A549 (cell line): ENCODE measurements at regions not wholly inside any gene's neighbourhood (a gene's known extent, or its start where the extent isn't known, plus 50 kb on each side); places are given as distances from the start of the nearest gene placed in this dataset.

Experiments used
- BCL3 ChIP-seq: fragments of >200 bp; sonication (Bioruptor Twin); formaldehyde crosslinking; IDR thresholded peaks from 3 replicates; pipeline ENCODE4 v1.6.1; 2016
- CEBPB ChIP-seq, 2 experiments: fragments of >200 bp in 1 of 2; sonication (Bioruptor Twin) in 1 of 2; formaldehyde crosslinking in 1 of 2; IDR thresholded peaks; 2 replicates each; pipeline ENCODE4 v1.6.1; 2012 to 2016
- KDM5A ChIP-seq: fragments of 200-600 bp; sonication (generic); IDR thresholded peaks from 2 replicates; pipeline ENCODE4 v1.6.1; 2016; ENCODE audit warnings: antibody characterized with exemption, mild to moderate bottlenecking
- MAFK ChIP-seq: fragments of 450-650 bp; IDR thresholded peaks from 2 replicates; pipeline ENCODE4 v1.6.1; 2014; ENCODE audit not compliant: partially characterized antibody
- MYC ChIP-seq: IDR thresholded peaks from 2 replicates; pipeline ENCODE4 v1.6.1; 2012; ENCODE audit warnings: mild to moderate bottlenecking, inconsistent platforms, low read length, improper control_type of control experiment, borderline replicate concordance
- TFCP2L1 ChIP-seq: fragments of 250-450 bp; sonication (Bioruptor Pico); IDR thresholded peaks from 2 replicates; pipeline ENCODE4 v1.5.0; 2021; ENCODE audit warnings: mild to moderate bottlenecking
- USF2 ChIP-seq: fragments of 450-650 bp; IDR thresholded peaks from 2 replicates; pipeline ENCODE4 v1.6.1; 2014; ENCODE audit warnings: antibody characterized with exemption
- TF ChIP-seq, protein P1 (sequence below): fragments of >200 bp; sonication (Bioruptor Twin); formaldehyde crosslinking; IDR thresholded peaks from 3 replicates; pipeline ENCODE4 v1.5.1; 2016

GRCh38 chr14:71590131-71590530 is 342.1 kb upstream of the RGS6 start:
- no peak for TF ChIP-seq MYC
- TF ChIP-seq, protein P1, sequence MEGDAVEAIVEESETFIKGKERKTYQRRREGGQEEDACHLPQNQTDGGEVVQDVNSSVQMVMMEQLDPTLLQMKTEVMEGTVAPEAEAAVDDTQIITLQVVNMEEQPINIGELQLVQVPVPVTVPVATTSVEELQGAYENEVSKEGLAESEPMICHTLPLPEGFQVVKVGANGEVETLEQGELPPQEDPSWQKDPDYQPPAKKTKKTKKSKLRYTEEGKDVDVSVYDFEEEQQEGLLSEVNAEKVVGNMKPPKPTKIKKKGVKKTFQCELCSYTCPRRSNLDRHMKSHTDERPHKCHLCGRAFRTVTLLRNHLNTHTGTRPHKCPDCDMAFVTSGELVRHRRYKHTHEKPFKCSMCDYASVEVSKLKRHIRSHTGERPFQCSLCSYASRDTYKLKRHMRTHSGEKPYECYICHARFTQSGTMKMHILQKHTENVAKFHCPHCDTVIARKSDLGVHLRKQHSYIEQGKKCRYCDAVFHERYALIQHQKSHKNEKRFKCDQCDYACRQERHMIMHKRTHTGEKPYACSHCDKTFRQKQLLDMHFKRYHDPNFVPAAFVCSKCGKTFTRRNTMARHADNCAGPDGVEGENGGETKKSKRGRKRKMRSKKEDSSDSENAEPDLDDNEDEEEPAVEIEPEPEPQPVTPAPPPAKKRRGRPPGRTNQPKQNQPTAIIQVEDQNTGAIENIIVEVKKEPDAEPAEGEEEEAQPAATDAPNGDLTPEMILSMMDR: no peak
- TF ChIP-seq KDM5A: no peak
- TF ChIP-seq CEBPB (IDR thresholded peaks at IDR 0.05): no peak
- no peak for TF ChIP-seq USF2
- no peak for TF ChIP-seq TFCP2L1
- no peak for TF ChIP-seq BCL3
- TF ChIP-seq MAFK: no peak
